ENCODE measurements at regions not wholly inside any gene's neighbourhood (a gene's known extent, or its start where the extent isn't known, plus 50 kb on each side); places are given as distances from the start of the nearest gene placed in this dataset.
A peak's percentile ranks its signal among the peaks of the same experiment; 100 is the strongest.
"Not testable (repeated sequence)": the region's sequence is repeated elsewhere in the genome, so short reads cannot be mapped to it uniquely, and the experiment has no call there.

DNA sequence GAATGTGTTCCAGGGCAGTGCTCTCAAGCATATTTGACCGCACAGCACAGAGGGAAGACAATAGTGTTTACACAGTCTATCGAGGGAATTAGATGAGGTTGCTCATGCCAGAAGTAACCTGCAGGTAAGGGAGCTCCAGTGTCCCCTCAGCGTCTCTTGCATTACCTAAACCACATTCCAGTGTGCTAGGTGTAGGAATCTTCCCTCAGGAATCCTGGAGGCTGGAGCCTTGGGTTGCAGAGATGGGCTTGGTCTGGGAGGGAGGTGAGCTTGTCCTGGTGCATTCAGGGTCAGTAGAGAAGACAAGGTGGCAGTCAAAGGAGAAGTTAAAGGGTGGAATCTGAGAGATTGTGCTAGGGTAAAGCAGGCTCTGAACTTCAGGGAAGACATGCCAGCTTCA lies 56.3 kb downstream of the SOX14 start:
- no peak for DNase-seq (ENCODE audit: low read depth)

DNA sequence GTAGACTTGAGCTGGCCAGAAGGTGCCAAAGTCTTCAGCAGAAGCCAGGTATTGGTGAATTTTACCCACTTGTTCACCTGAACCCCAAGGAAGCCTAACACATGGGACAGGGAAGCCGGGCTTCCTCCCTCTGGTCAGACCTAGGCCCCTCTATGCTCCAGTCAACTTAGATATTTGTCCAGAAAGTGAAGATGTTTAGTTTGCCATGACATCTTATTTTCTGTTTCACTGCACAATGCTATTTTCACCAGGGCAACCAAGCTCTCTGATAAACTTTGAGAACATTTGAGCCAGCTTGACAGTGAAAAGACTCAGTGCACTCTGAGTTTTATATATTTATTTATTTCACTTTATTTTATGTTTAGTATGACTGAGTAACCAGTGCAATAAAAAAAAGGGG lies 71.0 kb downstream of the SOX14 start:
- DNase-seq (ENCODE audit: low read depth): no peak

DNA sequence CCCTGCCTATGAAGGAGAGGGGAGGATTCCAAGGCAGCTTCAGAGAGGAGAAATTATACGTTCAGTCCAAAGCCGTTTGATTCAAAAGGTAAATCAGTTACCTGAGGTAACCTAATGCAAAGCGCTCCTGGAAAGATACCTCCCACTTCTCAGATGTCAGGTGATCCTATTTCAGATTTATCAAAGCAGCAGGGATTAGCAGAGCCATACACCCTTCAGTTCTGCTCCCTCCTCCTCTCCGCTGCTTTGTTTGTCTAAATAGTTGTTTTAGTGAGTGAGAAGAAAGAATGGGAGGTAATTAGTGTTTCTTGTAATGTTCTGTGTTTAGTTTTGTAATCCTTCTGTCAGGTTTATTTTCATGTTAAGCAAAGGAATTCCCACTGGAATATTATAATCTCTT lies 81.1 kb downstream of the SOX14 start:
- no peak for DNase-seq (ENCODE audit: low read depth)

DNA sequence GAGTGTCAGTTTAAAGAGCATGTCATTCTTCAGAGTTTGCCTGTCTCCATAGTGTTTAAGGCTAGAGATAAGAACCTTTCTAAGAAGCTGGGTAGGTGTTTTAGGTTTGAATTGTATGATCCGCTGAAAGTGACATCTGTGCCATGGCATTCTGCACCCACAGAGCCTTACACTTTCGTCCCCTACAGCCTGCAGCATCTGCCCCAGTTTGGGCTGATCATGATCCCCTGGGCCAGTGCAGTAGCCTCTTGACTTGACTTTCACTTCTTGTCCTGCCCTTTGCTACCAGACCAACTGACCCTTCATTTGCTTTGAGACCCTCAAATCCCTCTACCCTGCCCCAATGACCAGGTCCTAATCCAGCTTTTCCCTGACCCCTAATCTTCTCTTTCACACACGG lies 81.6 kb downstream of the SOX14 start:
- DNase-seq (ENCODE audit: low read depth): no peak

DNA sequence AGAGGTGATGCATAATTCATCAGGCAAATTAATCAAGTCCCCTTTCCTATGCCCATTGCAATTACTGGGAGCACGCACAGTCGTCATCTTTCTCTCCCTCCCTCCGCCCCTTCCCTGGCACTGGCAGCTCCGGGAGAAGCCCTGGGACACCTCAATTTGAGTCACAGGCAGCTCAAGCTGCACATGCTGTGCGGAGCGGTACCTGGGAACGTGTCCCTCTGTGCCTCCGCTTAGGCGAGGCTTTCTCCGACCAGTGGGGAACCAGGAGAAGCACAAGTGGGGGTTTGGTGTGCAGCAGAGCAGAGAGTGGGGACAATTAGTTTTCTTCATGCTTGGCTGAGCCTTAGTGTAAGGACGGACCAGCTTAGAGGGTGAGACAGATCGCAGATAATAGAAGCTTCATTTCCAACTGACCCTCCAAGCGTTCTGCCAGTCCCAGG lies 88.3 kb downstream of the SOX14 start:
- no peak for DNase-seq (ENCODE audit: low read depth)

DNA sequence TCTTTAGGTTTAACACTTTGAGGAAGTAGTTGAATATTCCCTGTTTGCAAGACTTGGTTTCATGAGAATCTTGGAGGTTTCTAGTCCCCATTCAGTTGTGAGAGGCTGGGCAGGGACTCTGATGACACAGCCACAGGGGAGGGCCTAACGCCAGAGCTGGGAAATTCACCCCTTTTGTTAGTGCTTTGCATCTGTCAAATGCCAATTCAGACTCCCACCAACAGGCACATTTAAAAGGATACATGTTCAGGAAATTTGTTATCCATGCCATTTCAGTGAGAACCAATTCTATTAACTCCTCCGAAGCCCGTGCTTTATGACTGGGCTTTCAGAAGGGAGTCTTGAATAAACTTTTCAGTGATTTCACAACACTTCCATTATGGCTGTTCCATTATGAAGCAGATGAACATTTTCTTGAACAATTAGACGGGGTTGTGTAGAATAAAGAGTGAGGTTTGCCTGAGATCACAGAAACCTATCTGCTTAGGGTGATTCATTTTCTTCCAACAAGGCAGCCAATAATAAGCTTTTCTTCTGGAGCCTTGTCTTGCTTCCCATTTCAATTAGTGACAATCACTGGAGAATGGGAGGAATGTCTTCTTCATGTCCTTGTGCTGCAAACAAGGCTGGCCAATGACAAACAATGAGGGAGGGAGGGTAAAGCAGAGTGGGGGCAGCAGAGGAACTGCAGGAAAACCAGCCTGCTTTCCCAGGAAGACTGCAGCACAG lies 90.6 kb downstream of the SOX14 start:
- DNase-seq (ENCODE audit: low read depth): no peak

DNA sequence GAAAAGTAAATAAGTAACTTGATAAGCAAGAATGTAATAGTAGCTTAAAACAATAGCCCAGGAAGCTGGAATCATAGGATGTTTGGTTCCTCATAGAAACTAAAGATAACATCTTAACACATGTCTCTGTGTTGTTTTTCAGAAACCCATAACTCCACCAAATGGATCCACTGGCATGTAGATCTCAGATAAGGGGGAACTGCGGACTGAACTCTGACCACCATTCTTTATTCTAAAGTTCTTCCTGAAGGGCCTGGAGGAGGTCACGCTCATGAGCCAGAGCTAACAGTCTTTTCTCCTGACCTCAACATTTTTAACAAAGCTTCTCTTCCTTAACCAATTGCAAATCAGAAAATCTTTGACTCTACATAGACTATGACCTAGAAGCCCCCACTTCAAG lies 101.9 kb downstream of the SOX14 start:
- DNase-seq (ENCODE audit: low read depth): no peak

DNA sequence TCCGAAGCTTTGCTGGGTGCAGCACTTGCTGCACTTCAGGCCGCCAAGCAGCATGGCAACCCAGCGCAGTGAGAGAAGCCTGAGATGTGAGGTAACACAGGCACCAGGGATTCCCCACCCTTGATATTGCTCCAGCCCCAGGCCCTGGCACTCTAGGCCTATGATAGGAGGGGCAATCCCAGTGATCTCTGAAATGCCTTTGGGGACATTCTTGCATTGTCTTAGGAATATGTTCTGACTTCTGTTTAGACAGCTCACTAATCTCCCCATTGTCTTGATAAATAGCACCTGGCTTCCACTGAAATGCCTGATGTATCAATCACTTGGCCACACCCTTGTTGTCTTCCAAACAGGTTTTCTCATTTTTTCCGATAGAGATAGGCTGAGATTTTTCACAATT lies 102.8 kb downstream of the SOX14 start:
- DNase-seq (ENCODE audit: low read depth): no peak

DNA sequence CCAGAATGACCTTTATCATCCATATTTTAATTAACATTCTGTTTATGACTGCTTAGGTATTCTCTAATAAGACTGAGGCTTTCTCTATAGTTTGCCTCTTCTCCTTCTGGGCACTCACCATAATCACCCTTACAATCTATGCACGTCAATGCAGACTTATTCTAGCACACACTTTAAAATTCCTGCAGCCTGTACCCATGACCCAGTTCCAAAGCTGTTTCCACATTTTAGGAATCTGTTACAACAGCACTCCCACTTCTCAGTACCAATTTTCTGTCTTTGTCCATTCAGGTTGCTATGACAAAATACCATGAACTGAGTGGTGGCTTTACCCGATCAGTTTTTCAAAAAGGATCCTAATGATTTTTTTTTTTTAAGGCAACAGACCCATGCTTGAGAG lies 103.5 kb downstream of the SOX14 start:
- no peak for DNase-seq (ENCODE audit: low read depth)

DNA sequence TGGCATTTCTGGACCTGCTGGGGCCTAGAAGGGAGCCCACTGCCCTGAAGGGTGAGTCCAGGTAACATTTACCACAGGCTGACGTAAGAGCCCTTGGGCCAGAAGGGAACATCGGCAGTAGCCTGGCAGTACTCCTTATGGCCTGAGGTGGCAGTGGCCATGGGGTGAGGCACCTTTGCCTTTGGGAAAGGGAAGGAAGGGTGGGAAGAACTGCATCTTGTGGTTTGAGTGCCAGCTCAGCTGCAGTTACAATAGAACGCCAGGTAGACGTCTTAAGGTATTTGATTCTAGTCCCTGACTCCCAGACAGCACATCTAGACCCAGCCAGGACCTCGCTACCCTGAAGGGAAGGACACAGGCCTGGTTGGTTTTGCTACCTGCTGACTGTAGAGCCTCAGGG lies 104.9 kb downstream of the SOX14 start:
- DNase-seq (ENCODE audit: low read depth): no peak

DNA sequence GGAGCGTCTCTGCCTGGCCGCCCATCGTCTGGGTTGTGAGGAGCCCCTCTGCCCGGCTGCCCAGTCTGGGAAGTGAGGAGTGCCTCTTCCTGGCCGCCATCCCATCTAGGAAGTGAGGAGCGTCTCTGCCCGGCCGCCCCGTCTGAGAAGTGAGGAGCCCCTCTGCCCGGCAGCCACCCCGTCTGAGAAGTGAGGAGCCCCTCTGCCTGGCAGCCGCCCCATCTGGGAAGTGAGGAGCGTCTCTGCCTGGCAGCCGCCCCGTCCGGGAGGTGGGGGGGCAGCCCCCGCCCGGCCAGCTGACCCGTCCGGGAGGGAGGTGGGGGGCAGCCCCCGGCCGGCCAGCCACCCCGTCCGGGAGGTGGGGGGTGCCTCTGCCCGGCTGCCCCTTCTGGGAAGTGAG lies 108.5 kb downstream of the SOX14 start:
- not testable (repeated sequence) for DNase-seq (ENCODE audit: low read depth)

DNA sequence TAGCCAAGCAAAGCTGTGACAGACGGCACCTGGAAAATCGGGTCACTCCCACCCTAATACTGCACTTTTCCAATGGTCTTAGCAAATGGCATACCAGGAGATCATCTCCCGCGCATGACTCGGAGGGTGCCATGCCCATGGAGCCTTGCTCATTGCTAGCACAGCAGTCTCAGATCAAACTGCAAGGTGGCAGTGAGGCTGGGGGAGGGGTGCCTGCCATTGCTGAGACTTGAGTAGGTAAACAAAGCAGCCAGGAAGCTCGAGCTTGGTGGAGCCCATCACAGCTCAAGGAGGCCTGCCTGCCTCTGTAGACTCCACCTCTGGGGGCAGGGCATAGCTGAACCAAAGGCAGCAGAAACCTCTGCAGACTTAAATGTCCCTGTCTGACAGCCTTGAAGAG lies 113.1 kb upstream of the CLDN18 start:
- not testable (repeated sequence) for DNase-seq (ENCODE audit: low read depth)

DNA sequence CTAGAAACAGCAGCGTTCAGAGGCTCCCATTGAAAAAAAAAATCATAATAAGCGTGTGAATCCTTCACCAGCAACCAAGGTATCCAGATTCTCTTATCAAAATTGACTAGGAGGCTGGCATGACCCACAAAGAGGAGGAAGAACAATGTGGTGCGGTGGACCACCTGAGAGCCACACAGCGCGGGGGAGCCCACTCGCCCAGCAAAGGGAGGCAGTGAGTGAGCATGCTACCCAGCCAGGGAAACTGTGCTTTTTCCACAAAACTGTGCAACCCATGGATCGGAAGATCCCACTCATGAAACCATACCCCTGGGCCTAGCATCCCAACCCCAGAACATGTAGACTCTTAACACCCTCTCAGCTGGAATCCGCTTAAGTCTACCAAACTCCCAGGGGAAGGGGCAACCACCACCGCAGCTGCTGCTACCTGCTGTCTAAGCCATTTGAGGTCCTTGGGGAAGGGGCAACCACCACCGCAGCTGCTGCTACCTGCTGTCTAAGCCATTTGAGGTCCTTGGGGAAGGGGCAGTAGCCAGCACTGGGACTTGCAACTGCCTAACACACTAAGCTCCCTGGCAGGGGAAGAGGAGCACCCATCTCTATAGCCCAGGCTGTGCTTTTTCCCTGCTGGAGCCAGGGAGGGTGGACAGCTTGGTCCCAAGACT lies 102.8 kb upstream of the CLDN18 start:
- DNase-seq (ENCODE audit: low read depth): no peak

DNA sequence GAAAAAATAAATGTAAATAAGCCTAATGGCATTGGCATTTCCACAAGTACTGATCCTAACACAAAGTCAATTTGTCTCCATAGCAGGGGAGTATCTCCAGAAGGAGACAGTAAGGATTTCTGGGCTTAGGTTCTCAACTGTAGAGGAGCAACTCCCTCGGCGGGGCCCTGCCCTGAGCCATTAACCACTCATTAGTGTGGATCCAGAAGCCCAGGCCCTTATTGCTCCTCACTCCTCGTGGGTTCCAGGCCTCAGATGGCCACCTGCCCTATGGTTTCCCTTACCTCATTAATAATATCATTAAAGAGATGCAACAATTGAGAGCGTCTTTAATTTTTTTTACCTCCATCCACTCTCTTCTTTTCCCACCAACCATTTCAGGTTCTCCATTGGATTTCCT lies 85.3 kb upstream of the CLDN18 start:
- DNase-seq (ENCODE audit: low read depth): no peak

DNA sequence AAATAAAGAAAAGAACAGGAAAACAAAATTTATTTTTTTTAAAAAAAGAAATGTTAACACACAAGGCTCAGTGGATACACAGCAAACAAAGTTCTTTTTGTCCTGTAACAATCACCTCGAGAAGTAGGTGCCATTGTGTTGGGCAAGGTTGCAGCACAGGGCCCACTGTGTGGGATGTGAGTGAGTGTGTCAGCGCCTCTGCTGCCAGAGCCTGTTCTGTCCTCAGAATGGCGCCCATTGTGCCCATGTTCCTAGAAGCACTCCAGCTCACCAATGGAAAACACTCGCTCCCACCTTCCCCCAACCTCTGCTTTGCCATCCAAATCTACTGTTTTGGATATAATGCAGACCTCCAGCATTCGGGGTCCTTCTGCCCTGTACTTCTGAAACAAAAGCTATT lies 84.9 kb upstream of the CLDN18 start:
- DNase-seq (ENCODE audit: low read depth): no peak

DNA sequence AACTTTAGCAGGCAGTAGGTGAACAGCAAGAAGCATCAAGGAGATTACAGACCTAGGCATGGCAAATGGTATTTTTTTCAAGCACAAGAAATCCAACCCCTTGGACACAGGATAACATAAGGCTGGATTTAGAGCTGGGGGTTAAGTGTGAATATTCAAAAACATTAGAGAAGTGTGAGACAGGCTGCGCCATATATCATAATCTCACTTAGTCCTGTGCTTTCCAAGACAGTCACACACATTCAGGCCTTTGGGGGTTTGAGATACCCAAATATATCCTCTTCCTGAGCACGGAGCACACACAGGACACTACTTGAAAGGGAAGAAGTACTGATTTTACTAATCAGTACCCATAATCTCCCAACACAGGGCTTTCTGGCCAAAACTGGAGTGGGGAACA lies 83.0 kb upstream of the CLDN18 start:
- no peak for DNase-seq (ENCODE audit: low read depth)

DNA sequence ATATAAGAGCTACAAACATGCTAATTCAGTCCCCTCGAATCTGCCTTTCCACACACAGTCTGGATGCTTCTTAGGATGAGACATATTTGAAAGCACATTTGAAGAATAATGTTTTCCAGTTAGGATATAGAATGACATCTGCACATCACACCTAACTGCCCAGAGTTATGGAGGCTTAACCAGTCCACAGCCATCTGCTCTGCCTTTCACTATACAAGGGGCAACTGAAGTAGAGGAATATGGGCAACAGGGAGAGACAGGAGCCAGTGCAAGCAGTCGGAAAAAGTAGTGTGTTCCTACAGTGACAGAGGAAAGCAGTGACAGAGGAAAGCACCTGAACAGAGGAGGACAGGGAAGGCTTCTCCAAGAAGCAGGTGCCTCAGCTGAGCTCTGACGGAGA lies 79.0 kb upstream of the CLDN18 start:
- no peak for DNase-seq (ENCODE audit: low read depth)

DNA sequence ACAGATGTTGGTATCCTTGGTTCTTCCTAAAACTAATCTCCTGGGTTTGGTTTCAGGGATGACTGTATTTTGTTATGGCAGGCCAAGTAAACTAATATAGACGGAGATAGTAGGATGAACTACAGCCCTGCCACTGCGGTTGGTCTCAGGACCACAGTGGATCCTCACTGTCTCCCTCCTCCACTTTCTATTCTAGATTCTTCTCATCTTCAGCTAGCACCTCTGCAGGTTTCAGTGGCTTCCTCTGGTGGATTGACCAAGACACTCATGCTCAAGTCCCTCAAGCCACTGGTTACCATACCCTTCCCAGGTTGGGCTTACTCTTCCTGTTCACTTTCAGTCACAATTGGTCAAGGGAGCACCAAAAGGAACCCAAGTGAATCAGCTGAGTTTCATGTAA lies 71.1 kb upstream of the CLDN18 start:
- DNase-seq (ENCODE audit: low read depth): no peak

DNA sequence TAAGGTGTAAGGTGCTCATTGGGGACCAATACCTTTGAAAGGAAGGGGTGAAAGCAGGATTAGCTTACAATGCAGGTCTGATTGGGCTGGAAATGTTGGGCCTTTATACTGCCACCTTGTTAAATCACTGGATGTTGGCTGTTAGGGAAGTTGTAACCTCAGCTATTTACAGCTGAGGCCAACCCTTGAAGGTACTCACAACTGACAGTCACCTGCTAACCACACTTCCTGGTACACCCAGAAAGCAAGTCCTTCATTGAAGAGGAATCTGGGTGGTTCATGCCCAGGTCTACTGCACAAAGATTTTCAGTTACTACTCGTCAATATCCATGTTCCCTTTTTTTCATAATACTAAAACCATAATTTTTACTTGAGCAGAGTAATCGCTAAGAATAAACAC lies 65.4 kb upstream of the CLDN18 start:
- DNase-seq (ENCODE audit: low read depth): no peak

DNA sequence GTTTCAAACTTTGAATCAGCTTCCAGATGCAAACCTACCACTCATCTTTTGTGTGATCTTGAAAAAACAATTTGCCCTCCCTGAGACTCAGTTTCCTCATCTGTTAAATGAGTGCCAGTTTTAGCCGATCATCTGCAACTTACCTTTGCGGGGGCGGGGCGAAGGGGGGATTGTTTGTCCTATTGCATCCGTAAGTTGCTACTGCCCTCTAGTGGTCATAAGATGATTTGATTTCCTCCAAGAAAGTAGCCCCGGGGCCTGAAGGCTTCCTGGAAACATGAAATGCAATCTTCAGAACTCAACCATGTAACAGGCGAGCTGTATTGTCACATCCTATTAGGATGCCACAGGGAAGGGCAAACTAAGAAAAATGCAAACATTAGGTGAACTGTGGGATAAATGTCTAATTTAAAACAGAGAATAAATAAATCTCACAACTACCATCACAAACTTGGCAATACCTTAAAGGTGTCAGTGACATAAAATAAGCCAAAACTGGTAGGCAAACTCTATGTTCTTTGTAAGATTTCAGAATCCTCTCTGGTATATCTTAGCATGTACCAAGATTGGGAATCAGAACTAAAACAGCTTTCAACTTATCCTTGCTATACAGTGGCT lies 63.5 kb upstream of the CLDN18 start:
- peak; percentile 9 for DNase-seq (ENCODE audit: low read depth)

DNA sequence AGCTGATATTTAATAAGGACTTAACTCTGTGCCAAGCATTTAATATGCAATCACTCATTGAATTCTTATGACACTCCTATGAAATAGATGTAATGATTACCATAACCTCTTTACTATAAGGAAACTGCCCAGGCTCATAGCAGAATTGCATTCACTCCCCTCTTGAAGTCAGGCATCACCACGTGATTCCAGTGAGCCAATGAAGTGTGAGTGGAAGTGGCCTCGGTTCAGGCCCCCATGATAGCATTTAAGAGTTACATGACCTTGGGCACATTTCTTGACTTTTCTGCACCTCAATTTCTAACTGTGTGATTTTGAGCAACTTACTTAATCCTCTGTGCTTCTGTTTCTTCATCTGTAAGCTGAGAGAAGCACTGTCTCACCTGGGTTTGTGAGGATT lies 62.8 kb upstream of the CLDN18 start:
- no peak for DNase-seq (ENCODE audit: low read depth)

DNA sequence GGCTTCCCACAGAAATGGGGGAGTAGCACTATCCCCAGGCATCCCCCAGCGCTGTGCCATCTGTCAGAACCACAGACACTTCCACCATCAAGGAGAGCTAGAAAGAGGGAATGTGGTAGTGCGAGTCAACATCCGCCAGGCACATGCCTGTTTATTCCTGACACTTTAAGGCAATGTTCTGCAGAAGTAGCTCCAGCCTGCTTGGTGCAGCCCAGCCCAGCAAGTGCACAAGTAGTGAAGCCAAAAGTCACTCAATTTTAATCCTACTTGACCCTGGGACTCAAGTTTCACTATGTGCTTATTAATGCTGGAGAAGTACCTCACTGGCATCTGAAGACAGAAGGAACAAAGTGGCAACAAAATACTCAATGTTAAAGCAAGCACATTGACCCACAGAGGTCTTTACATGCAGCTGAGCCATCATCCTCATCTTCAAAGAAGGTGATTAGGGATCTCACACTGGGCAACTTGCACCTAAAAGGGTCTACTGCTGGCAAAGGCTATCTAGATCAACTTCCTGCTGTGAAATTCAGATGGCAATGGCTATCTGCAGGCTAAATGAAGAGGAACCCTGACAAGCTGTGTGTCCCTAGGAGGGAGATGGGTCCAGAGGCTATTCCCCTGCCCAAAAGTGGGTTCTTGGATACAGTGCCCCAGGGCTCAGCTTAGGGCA lies 61.4 kb upstream of the CLDN18 start:
- DNase-seq (ENCODE audit: low read depth): no peak

DNA sequence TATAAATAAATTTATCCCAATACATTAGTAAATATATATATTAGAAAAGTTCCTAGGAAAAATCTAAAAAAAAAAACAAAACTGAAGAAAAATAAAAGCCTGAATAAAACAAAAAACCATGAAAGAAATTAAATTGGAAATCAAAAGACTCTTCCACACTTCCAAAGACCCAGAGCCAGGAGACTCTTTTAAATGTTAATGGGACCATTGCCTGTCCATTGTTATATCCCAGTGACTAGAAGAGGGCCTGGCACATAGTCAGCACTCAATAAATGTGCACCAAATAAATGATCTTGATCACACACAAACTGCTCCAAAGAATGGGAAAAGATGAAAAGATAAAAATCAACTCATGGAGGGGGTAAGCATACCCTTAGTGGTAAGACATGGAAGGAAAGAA lies 51.3 kb upstream of the CLDN18 start:
- DNase-seq (ENCODE audit: low read depth): no peak
